ENCODE measurements at regions not wholly inside any gene's neighbourhood (a gene's known extent, or its start where the extent isn't known, plus 50 kb on each side); places are given as distances from the start of the nearest gene placed in this dataset.
"Not testable (repeated sequence)": the region's sequence is repeated elsewhere in the genome, so short reads cannot be mapped to it uniquely, and the experiment has no call there.

GRCh38 chr14:104472073-104472472 lies 107.5 kb upstream of the C14orf180 start:
- no peak for DNase-seq

GRCh38 chr14:104472536-104473243 lies 106.9 kb upstream of the C14orf180 start:
- DNase-seq, result no peak

DNA sequence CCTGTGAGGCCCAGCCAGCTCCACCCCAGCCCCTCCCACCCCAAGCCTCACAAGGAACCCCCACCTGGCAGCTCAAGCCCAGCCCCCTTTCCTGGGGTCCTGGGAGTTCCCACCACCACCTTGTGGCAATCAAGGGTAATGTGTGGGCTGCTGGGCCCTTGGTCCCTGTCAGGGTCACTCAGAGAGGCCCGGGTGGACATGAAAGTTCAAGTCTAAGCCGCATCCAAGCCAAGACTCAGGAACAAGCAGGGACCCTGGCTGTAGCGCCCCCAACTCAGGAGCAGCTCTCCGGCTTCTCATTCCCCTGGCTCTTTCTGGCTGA lies 106.4 kb upstream of the C14orf180 start:
- DNase-seq, result no peak

DNA sequence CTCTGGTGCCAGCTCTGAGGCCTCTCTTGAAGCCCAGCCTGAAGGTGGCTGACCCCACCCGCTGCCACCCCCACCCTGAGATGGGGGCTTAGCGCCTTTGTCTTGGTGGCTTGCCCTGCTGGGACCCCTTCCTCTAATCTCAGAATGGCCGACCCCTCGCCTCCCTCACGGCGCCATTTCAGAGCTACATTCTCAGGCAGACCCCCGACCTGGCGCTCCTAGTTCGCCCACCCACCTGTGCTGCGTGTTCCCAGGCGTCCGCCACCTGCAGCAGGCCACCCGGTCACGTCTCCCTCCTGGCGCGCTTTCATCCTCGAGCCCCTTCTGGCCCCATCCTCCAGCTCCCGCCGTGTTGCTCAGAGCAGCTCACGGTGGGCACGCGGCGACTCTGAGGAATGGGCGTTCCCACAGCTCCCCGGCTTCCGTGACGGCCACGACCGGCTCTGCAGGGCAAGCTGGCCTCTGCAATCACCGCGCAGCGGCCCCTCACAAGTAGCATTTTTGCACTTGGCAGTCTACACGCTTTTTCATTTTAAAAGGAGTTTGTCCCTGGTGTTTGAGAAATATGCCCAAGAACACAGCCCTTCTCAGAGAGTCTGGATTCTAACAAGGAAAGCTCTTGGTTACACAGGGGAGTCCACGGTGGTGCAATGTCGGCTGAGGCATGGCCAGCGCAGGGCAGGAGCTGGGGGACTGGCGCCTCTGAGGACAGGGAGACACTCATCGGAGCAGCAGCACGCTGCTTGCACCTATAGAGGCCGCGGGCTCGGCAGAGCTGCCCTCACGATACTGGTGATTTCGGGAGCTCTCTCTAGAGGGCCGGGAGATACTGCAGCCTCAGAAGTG lies 105.7 kb upstream of the C14orf180 start:
- DNase-seq, result no peak

- no peak for DNase-seq
These were observed 104.9 kb upstream of the C14orf180 start for GRCh38 chr14:104474495-104475213.

DNA sequence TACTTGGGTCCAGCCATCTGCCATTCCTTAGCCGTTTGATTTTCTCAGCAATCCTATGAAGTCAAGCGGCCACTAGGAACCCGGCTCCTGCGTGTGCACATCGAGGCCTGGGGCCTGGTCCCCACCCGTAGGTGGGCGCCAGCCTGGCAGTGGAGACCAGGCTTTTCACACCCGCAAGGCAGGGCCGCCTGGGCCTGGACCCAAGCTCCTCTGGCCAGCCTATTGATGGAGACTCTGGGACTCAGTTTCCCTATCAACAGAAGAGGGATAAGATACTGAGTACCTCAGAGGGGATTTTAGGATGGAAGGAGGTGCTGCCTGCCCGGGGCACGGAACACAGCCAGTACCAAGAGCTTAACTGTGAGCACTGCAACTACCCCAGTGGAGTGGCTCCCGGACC lies 104.3 kb upstream of the C14orf180 start:
- DNase-seq, result no peak

DNA sequence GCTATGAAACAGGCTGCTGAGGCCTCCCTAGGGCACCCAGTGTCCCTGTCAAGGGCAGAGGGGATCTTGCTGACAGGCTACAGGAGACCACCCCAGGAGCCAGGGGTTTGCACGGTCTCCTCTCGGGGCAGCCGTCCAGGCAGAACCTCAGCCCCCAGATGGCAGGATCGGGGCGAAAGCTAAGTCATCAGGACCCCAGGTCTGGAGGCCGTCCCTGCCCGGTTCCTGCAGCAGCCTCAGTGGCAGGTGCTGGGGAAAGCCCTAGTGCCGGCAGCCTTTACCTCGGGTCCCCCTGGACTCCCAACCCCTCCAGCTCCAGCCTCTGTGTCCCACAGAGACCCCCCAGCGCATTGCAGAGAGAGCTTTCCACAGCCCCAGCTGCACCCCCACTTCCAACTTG lies 103.8 kb upstream of the C14orf180 start:
- DNase-seq, result no peak

- no peak for DNase-seq
These were observed 103.1 kb upstream of the C14orf180 start for GRCh38 chr14:104476437-104476836.

- DNase-seq, result no peak
These were observed 102.4 kb upstream of the C14orf180 start for GRCh38 chr14:104477117-104477623.

DNA sequence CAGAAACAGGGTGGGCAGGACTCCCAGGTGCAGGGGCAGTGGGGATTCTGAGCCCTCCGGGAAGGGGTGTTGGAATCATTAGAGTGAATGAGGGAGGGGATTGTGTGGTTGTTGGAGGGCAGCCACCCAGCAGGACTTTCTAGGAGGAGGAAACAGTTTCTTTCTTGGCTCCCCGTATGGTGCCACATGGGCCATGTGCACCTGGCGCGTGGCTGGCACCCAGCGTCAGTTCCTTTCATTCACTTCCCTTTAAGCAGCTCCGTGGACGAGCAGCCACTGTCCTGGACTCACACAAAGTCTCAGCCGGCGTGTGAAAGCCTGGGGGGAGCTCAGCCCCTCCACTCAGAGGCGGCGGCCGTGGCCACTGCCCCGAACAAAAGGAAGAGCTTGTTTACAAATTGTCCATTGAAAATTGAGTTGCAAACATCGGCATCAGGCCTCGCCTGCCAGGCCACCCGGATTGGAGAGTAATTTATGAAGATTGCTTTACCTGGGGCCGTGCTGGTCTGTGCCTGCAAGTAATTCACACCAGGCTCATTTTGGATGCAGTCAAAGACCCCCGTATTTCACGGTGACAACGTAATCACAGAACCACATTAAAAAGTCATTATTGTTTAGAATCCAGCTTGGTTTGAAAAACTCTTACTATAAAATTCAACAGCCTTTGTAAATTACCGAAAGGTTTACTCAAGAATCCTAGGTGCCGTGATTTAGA lies 101.7 kb upstream of the C14orf180 start:
- DNase-seq, result no peak

GRCh38 chr14:104478656-104479055 lies 100.9 kb upstream of the C14orf180 start:
- no peak for DNase-seq

DNA sequence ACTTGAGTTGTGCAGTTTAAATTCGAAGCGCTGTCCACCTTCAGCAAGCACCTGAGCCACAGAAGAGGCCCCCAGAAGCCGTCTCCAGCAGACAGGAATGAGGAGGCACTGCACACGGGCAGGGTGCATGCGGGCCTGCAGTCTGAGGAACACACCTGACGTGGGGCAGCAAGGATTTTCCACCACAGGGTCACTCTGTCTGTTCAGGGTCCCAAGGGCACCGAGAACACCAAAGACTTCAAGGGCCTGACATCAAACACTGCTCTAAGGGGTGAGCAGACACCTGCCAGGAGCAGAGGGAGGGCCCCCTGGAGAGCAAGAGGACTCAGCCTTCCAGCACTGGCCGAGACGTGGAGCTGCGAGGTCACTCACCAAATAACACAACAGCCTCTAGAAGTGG lies 99.7 kb upstream of the C14orf180 start:
- DNase-seq, result no peak

- DNase-seq, result no peak
These were observed 98.2 kb upstream of the C14orf180 start for GRCh38 chr14:104481323-104481722.

DNA sequence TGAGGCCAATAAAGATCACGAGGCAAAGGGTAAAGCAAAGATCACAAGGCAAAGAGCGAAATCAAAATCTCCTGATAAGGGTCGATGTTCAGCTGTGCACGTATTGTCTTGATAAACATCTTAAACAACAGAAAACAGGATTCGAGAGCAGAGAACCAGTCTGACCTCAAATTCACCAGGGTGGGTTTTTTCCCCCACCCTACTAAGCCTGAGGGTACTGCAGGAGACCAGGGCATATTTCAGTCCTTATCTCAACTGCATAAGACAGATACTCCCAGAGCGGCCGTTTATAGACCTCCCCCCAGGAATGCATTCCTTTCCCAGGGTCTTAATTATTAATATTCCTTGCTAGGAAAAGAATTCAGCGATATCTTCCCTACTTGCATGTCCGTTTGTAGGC lies 97.5 kb upstream of the C14orf180 start:
- DNase-seq, result not testable (repeated sequence)

- no peak for DNase-seq
These were observed 93.2 kb upstream of the C14orf180 start for GRCh38 chr14:104486222-104486923.

DNA sequence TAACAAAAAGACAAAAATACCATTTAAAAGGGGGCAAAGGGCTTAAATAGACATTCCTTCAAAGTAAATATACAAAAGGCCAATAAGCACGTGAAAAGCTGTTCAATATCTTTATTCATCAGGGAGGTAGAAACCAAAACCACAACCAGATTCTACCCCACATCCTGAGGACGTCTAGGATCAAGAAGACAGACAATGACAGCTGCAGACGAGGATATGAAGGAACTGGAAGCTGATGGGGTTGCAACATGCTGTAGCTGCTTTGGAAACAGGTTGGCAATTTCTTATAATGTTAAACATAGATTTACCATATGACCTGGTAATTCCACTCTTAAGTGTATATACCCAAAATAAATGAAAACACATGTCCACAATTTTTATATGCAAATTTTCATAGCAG lies 85.1 kb upstream of the C14orf180 start:
- no peak for DNase-seq

DNA sequence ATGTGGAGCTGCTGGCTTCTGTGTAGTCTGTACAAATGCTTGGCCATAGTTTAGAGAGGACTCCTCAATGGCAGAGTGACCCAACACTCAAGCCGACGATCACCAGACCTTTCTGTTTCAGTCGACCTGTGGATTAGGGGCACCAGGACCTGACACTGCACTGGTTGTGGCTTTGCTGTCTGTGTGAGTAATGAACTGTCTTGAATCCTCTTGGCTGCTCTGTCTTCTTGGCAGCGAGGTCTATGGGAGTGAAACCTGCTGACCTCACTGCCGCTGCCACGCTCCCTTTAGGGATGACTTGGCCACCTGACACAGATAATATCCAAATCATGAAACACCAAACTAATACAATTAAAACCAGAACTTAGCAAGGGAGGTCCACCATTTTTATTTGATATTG lies 83.5 kb upstream of the C14orf180 start:
- DNase-seq, result peak; percentile 5

DNA sequence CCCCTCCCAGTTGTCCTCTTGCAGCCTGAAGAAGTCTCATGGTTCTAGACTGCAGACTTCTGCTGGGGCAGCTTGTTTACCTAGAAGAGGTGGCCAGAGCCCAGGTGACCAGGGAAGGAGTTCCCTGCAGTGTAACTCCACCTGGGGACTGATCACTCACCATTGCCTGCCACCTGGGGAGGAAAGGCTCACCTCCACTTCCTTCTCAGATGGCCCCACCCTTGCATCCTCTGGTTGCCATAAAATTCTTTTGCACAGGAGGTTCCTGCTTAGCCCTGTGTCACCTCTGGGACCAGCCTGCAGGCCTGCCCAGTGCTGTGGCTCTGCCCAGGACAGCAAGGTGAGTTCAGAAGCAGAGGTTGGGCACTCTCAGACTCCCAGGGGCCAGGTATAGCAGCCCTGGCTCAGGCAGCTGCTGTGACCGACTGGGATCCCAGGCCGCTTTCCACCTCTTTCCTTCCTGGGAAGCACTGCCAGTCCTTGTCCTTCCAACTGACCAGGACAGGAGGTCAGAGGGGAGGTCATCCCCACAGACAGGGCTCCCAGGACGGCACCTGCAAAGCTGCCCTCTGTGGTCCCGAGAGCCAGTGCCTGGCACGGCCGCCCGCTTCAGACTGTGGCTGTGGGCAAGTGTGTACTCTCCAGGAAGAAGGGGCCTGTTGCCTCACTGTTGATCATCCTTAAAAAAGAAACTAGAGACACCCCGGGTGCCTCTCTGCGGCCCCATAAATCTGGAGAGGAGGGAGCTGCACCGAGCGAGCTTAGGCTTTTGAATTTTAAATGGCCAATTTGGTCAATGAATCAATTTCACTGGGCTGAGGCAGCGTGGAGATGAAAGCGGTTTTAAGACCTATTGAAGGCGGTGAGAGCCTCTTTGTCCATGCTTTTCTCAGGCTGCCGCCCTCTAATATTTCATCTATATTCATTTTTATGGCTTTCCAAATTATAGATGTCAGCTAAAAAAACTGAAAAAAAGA lies 79.5 kb upstream of the C14orf180 start:
- DNase-seq, result peak; percentile 7

DNA sequence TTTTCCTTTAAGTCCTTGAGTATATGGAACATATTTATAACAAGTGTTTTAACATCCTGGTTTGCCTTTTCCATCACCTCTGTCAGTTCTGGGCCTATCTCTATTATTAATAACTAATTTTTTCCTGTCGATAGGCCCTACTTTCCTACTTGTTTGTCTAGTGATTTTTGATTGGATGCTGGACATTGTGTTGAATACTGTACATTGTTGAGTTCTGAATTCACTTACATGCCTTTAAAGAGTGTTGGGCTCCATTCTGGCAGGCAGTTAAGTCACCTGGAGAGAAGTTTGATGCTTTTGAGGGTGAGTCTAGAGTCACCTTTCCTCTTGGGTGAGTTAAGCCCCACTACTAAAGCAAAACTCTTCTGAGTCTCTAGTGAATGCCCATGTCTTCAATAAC lies 77.5 kb upstream of the C14orf180 start:
- no peak for DNase-seq

DNA sequence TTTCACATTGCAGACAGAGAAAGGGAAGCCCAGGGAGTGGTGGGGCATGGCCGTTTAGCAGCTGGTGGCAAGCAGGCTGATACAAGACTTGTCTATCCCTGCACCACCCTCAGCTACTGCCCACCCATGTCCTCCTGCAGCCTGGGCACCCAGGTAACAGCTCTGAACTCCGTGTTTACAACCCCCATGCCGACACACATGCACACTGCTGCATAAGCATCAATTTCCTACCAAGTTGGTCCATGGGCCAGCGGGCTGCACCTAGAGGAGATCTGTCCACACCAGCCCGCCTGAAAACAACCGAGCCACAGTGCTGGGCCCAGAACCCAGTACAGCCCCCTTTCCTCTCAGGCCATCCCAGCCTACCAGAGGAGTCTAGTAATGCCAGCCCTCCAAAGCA lies 75.9 kb upstream of the C14orf180 start:
- peak; percentile 14 for DNase-seq

DNA sequence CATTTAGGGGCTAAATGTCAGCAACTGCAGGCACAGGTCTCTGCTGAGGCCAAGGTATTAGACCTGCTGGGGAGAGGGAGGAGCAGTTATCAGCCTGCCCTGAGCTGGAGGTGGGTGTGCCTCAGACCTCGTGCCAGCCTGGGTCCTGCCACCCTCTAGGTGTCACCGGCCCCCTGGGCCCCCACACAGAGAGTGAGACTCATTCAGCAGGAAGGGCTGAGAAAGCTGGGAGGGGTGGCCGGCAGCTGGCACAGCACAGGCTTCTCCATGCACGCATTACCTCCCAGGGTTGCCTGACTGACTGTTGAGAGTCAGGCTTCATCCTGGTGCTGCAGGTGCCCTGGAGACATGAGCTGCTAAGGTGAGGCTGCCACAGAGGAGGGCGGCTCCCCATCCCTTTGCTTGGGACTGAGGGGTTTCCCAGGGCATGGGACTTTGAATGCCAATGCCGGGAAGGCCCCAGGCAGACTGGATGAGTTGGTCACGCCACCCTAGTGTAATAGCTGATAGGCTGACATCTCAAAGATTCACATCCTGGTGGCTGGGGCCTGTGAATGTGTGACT lies 75.3 kb upstream of the C14orf180 start:
- peak; percentile 14 for DNase-seq

Data from stimulated activated CD8-positive, alpha-beta memory T cell treated with anti-CD3 and anti-CD28 coated beads, Interleukin-4, amount 100 ng/mL, for 48 hours (primary cell).